ENCODE measurements at regions not wholly inside any gene's neighbourhood (a gene's known extent, or its start where the extent isn't known, plus 50 kb on each side); places are given as distances from the start of the nearest gene placed in this dataset.

DNA sequence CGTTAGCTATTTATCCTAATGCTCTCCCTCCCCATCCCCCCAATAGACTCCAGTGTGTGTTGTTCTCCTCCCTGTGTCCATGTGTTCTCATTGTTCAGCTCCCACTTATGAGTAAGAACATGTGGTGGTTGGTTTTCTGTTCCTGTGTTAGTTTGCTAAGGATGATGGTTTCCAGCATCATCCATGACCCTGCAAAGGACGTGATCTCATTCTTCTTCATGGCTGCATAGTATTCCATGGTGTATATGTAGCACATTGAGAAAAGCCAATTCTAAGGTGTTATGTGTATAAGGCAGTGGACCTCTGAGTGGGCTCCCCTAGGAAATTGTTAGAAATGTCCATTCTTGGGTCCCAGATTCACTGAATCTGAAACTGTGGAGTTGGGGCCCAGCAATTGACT, 103.1 kb upstream of the MYO10 start:
- TF ChIP-seq, protein P1, sequence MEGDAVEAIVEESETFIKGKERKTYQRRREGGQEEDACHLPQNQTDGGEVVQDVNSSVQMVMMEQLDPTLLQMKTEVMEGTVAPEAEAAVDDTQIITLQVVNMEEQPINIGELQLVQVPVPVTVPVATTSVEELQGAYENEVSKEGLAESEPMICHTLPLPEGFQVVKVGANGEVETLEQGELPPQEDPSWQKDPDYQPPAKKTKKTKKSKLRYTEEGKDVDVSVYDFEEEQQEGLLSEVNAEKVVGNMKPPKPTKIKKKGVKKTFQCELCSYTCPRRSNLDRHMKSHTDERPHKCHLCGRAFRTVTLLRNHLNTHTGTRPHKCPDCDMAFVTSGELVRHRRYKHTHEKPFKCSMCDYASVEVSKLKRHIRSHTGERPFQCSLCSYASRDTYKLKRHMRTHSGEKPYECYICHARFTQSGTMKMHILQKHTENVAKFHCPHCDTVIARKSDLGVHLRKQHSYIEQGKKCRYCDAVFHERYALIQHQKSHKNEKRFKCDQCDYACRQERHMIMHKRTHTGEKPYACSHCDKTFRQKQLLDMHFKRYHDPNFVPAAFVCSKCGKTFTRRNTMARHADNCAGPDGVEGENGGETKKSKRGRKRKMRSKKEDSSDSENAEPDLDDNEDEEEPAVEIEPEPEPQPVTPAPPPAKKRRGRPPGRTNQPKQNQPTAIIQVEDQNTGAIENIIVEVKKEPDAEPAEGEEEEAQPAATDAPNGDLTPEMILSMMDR (IDR thresholded peaks at IDR 0.05; ENCODE audit: insufficient read depth, missing control alignments), result no peak
- DNase-seq (ENCODE audit: insufficient read length, low spot score) (no peak), FAIRE-seq (no peak)

DNA sequence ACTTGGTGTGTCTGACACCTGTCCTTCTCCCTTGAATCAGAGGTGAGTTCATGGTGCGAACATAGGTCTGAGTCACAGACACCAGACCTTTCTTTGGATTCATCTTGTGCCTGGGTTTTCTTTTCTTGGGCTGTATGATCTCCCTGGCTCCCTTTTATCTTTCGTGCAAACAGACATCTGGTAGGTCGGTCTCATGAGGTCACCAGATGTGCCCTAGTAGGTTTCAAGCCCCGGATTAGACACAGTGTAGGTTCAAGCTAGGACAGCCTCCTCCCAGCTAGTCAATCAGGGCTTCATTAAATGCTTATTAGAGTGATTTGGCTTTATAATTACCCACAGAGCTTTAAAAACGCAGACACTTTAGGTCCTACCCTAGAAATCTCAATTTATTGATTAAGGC, 106.0 kb upstream of the MYO10 start:
- FAIRE-seq, result no peak
- peak; percentile 33 for DNase-seq (ENCODE audit: insufficient read length, low spot score)
- TF ChIP-seq, protein P1 (IDR thresholded peaks at IDR 0.05; ENCODE audit: insufficient read depth, missing control alignments), result no peak

DNA sequence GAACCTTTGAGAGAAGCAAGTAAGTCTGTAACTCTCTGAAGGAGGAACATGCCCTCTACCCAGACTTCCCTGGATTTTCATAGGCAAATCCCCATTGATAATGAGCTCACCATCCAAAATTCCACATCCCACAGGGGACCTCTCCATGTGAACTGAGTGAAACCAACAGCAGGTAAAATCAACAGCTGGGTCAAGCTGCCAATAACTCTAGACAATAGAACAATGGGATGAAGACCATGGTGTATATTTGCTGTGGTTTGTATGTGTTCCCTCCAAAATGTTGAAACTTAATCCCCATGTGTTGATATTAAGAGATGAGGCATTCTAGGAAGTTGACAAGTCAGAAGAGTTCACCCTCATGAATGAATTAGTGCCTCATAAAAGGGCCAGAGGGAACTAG, 110.2 kb upstream of the MYO10 start:
- TF ChIP-seq, protein P1 (IDR thresholded peaks at IDR 0.05; ENCODE audit: insufficient read depth, missing control alignments), result no peak
- DNase-seq (ENCODE audit: insufficient read length, low spot score), result no peak
- FAIRE-seq, result no peak

DNA sequence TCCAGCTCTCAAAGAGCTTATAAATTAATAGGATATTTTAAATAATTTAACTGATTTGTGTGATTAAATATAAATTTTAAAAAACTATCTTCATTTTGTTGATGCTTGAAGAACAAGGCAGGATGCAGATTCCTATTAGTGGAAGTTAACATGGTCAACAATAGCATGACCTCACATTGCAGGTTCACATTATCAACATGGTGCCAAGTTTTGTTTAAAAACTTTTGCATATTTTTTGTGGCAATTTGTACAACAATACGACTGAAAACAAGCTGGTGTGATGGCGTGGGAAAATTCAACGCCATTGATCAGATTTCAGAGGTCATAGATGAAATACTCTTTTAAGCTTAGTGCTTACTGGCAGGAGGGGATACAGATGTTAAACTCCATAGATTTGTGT, 114.1 kb upstream of the MYO10 start:
- DNase-seq (ENCODE audit: insufficient read length, low spot score), result no peak
- TF ChIP-seq, protein P1 (IDR thresholded peaks at IDR 0.05; ENCODE audit: insufficient read depth, missing control alignments), result no peak
- FAIRE-seq, result no peak

DNA sequence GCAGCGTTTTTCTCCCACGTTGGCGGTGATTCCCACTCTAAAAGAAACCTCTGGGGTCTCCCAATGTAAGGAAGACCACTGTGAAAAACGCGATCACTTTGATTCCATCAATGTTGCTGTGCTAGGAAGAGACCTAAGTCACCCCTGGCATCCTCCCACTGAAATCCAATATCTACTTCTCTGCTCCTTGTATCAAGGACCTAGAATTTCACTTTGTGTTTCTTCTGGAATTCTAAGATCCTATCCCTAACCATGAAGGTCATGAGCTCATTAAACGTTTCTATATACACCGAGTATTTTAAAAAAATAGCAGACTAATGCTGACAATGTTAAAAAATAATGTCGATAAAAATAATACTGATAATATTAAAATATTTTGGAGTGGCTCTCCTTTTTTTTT, 118.8 kb upstream of the MYO10 start:
- DNase-seq (ENCODE audit: insufficient read length, low spot score), result no peak
- no peak for FAIRE-seq
- TF ChIP-seq, protein P1 (IDR thresholded peaks at IDR 0.05; ENCODE audit: insufficient read depth, missing control alignments), result no peak

DNA sequence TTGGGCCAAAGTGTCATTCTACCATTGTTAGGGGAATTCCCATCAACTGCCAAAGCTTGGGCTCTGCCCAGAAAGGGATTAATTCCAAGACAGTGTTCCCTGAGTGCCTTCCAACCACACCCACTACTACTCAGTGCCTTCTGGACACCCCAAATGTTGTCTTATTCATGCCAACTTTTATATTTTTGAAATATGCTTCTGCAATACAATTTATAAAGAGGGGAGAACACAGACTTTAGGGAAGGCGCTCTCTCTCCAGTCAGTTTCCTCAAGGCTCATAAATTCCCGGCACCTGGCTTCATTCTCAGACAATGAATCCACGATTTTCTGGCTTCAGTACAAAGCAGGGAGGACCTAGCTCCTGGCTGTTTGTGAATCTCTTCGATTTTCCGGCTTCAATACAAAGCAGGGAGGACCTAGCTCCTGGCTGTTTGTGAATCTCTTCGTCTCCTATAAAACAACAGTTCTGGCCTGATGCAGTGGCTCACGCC, 120.1 kb upstream of the MYO10 start:
- DNase-seq (ENCODE audit: insufficient read length, low spot score) (no peak), FAIRE-seq (no peak)
- TF ChIP-seq, protein P1 (IDR thresholded peaks at IDR 0.05; ENCODE audit: insufficient read depth, missing control alignments), result no peak

DNA sequence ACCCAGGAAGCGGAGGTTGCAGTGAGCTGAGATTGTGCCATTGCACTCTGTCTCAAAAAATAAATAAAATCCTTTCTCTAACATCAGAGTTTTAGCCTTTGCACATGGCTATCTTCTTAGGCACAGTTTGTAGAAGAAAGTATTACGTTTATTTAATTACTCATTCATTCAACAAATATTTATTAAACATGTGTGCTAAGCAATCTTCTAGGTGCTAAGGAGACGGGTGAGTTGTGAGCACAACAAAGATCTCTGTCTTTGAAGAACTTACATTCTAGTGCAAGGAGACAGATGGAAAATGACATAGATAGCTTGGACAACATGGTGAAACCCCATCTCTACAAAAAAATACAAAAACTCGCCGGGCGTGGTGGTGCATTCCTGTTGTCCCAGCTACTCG, 122.3 kb upstream of the MYO10 start:
- FAIRE-seq (no peak), DNase-seq (ENCODE audit: insufficient read length, low spot score) (no peak)
- TF ChIP-seq, protein P1 (IDR thresholded peaks at IDR 0.05; ENCODE audit: insufficient read depth, missing control alignments), result no peak

All from D721Med (cell line).